ENCODE measurements at regions not wholly inside any gene's neighbourhood (a gene's known extent, or its start where the extent isn't known, plus 50 kb on each side); places are given as distances from the start of the nearest gene placed in this dataset.
"Not testable (repeated sequence)": the region's sequence is repeated elsewhere in the genome, so short reads cannot be mapped to it uniquely, and the experiment has no call there.

GRCh38 chr16:70060521-70061027 lies 53.6 kb upstream of the PDPR start:
- not testable (repeated sequence) for H3K36me3 ChIP-seq; H3K4me3 ChIP-seq; H3K27me3 ChIP-seq; DNase-seq (ENCODE audit: low spot score); H3K27ac ChIP-seq; H3K9me3 ChIP-seq
- peaks cover 0 to 10% of the 10 kb centered on the region in 2 donors for H3K4me1 ChIP-seq

DNA sequence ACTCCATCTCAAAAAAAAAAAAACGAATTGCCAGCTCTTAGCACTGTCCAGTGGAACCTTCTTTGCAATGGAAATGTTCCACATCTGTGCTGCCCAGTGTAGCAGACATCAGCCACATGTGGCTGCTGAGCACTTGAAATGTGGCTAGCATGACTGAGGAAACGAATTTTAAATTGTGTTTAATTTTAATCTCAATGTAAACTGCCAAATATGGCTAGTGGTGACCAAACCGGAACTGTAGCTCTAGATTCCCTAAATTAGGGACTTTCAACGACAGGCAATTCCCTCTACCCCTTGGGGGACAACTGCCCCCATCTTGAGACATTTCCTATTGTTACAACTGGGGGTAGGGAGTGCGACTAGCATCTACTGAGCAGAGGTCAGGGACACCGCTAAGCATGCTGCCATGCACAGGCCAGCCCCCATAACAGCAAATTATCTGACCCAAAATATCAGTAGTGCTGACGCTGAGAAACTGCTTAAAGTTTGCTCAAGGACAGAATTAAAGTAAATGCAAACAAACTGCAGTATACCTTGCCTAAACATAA lies 52.4 kb upstream of the PDPR start:
- H3K36me3 ChIP-seq; H3K27ac ChIP-seq; H3K27me3 ChIP-seq; H3K4me3 ChIP-seq; H3K9me3 ChIP-seq; DNase-seq (ENCODE audit: low spot score): not testable (repeated sequence)
- H3K4me1 ChIP-seq = peaks cover 0 to 13% of the 10 kb centered on the region in 2 donors

DNA sequence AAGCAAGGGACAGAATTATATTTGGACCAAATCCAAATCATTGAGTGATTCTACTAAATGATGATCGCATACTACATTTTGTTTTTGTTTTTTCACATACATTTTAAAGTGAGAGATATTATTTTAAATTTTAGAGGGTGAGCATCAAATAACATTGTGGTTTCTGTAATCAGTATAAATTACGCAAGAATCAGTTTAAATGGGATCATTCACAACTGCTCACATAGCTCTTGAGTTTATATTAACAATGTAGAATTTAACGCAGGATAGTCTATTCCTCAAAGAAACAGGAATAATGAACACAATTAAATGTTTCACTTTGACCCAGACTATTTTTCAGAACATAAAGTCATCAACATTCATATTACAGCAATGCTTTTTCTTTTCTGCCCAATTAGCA lies 51.2 kb upstream of the PDPR start:
- not testable (repeated sequence) for H3K36me3 ChIP-seq; DNase-seq (ENCODE audit: low spot score); H3K27me3 ChIP-seq; H3K9me3 ChIP-seq; H3K4me3 ChIP-seq; H3K27ac ChIP-seq
- peaks cover 0 to 14% of the 10 kb centered on the region in 2 donors for H3K4me1 ChIP-seq

Small RNA genes lying in the stretch of these regions (microRNA-seq; reads per million reads assigned to microRNA genes)
- gene MIR1972-2 (ENCODE audit: borderline number of aligned reads in 2 of 2, borderline replicate concordance in 1 of 2) = 0 reads per million in 2 donors
